Kidney tubule cell (primary cell): ENCODE measurements at regions not wholly inside any gene's neighbourhood (a gene's known extent, or its start where the extent isn't known, plus 50 kb on each side); places are given as distances from the start of the nearest gene placed in this dataset.
"Not testable (repeated sequence)": the region's sequence is repeated elsewhere in the genome, so short reads cannot be mapped to it uniquely, and the experiment has no call there.

Experiments used
- DNase-seq: peaks from one replicate; pipeline ENCODE4 v3.0.0-alpha.2; 2018; ENCODE audit warnings: low spot score

DNA sequence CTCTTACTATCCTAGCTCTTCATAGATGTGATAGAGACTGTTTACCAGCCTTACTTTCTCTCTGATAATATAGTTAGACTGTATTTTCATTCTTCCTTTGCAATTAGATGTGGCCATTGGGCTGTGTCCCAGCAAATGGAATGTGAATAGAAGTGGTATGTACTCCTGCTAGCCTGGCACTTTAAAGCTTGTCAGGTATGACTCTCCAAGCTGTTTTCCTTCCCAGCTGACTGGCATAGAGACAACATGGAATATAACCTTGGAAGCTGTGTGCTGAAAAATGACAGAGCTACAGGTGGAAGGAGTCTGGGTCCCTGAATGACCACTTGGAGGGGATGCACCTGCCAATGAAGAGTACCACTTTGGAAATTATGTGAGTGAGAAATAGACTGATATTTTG, 116.2 kb downstream of the DIRAS2 start:
- peak; percentile 4 for DNase-seq

DNA sequence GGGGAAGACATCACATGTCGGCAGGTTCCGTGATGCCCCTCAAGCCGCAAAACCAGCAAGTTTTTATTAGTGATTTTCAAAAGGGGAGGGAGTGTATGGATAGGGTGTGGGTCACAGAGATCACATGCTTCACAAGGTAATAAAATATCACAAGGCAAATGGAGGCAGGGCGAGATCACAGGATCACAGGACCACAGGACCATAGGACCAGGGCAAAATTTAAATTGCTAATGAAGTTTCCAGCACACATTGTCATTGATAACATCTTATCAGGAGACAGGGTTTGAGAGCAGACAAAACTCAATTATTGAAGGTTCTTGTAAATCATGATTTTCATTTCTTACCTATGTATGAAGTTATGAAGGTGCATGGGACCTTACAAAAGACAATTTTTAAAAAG, 106.5 kb downstream of the DIRAS2 start:
- DNase-seq, result not testable (repeated sequence)

DNA sequence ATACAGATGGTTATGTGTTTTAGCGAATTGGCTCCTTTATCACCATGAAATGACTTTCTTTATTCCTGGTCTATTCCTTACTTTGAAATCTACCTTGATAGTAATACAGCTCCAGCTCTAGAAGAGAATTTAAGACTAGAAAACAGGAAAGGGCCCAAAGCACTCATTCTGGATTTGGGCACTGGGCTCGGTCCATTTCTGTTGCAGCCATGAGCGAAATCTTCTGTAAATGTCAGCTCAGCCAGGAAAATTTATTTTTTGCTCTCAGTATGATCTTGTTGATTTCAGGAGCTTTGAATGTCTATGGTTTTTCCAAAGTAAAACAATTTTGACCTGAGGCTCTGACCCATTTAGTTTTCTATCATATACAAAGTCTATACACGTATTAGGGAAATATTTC, 104.1 kb downstream of the DIRAS2 start:
- no peak for DNase-seq

DNA sequence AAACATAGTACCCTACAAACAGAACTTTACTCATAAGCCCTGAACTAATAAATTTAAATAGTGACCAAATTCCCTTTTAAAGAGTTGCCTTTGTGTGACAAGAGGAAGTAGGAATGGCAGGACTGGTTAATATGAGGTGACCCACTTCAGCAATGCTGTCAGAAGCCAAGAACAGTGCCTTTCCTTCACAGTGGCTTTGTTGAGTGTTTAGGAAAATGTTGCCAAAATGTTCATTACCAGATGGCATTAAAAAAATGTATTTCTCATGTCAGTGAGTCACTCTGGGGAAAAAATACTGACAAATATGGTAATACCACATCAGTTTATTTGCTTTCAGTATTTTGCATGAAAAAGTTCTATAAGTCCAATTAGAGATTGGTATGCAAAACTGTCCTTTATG, 103.3 kb downstream of the DIRAS2 start:
- no peak for DNase-seq

DNA sequence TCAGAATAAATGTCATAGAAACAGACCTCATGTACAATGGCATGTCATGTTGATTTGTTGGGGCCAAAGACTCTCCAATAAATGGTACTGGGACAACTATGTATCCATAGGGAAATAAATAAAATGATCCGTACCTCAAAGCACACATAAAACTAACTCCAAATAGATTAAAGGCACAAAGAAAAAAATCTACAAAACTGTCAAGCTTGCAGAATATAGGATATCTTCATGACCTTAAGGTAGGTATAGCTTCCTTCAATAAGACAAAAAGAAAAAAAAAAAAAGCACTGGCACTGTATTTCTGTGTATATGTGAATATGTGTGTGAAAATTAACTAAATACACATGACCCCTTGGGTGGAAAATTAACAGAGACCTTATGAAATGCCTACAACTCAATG, 101.9 kb downstream of the DIRAS2 start:
- DNase-seq, result no peak

DNA sequence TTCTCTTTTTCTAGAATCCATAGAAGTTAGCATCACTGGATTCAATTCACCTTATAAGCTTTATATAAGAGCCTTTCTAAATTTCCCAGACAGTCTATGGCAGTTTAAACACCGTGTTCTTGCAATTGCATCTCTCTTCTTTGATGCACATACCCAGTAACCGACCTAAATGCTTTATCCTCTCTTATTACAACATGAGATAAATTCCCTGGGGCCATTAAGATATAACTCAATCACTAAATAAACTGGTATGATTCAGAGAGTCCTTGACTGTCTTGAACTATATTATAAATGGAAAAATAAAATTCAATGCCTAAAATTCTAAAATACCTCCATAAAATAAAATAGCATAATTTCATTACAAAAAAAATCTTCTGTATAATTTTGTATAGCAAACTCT, 98.1 kb downstream of the DIRAS2 start:
- DNase-seq, result no peak

DNA sequence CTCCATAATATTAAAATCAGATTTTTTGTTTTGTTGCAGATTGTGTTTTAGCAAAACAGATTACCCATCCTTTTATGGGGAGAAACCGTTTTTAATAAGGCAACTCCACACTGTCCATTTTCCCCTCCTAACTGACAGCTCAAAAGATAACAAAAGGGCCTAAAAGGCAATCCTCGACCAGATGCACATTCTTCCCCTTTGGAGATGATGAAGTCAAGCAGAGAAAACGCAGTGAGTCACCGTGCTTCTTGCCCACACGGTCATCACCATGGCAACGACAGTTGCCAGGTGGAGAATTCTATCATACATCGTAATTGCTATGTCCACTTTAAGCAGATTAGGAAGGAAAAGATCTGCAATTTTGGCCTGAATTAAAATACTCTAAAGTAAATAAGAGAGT, 96.4 kb downstream of the DIRAS2 start:
- DNase-seq, result peak; percentile 98

DNA sequence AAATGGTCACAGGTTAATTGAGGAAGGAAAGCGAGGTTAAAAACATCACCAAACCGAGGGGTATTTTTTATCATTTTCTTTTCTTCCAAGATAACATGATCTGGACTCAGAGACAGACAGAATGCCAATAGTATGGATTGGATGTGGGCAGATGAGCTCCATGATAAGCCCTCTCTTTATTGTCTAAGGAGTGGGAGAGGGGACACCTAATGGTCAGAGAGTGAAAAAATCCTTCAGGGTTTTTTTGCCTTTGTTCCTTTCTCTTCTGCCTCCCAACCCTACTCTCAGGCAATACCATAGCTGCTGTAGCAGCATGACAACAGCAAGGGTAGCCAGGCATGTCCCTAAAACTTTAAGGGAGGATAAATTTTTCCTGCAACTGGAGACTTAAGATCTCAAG, 94.7 kb downstream of the DIRAS2 start:
- peak; percentile 29 for DNase-seq

DNA sequence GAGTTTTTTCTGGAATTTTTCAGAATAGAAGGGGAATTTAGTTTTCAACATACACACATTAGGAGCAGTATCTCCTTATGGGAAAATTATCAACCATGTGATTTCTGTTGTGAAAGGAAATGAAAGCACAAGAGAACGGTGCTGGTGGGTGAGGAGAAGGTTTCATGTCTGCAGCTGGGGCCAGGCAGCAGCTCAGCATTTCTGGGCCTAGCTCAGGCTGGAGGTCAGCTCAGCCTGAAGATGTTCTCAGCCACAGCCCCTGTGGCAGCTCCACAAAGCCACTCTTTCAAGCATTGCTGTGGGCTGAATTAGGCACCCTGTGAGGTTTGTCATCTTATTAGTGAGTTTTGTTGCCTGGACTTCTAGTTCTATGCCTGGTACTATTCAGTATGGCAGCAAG, 90.3 kb downstream of the DIRAS2 start:
- no peak for DNase-seq

DNA sequence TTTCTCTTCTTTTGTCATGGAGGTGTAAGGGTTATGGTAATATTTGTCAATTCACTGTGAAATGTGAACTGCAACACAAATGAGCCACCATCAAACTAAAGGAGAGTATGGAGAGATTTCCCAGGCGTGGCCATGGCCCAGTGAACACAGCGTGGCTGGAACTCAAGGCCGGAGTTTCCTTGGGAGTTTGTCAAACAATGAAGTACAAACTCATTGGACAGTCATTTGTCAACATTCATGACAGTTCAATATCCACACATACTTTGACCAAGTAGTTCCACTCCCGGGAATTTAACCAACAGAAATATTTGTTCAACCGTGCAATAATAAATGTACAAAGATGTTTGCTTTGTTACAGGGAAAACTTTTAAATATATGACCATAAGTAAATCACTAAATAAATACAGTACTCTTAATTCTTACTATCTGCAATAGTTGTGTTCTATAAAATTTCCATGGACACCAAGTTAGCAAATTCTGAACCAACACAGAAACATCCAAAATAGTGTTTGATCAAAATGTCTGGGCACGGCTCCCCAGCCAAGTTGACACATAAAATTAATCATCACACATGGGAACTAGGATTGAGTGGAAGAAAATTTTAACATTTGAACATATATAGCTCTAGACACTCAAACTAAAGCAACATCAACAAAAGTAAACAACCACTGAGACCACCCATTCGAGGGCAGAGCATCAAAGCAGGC, 87.1 kb downstream of the DIRAS2 start:
- peak; percentile 46 for DNase-seq

DNA sequence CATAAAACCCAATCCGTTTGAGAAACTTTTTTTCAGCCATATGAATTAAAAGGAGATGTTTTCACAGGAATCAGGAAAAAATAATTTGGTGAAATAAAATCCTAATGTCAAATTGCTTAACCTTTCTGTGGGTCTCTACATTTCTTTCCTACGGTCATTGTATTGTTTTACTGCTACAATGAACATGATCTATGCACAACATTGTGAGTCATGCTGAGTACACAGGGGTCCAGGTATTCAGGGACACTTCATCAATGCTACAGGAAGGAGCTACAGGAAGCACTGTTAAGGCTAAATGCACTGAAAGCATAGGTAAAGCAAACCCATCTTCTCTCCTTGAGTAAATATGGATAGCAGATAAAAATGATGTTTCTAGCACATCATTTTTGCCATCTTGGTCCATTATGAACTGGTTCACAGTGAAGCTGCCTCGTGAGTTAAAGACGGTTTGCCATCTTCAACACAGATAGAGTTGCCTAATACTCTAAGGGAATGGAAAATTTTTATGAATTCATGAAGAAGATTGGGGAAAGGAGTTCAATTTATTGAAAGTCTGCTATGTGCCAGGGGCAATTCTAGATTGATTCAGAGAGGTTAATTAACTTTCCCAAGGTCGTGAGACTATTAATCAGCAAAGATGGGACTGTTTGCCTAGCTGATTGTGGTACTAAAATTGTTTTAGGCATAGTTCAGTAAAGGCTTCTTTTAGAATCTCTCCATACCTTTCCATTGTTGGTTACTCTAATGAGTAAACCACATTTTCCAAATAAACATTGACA, 85.5 kb downstream of the DIRAS2 start:
- DNase-seq, result peak; percentile 76

DNA sequence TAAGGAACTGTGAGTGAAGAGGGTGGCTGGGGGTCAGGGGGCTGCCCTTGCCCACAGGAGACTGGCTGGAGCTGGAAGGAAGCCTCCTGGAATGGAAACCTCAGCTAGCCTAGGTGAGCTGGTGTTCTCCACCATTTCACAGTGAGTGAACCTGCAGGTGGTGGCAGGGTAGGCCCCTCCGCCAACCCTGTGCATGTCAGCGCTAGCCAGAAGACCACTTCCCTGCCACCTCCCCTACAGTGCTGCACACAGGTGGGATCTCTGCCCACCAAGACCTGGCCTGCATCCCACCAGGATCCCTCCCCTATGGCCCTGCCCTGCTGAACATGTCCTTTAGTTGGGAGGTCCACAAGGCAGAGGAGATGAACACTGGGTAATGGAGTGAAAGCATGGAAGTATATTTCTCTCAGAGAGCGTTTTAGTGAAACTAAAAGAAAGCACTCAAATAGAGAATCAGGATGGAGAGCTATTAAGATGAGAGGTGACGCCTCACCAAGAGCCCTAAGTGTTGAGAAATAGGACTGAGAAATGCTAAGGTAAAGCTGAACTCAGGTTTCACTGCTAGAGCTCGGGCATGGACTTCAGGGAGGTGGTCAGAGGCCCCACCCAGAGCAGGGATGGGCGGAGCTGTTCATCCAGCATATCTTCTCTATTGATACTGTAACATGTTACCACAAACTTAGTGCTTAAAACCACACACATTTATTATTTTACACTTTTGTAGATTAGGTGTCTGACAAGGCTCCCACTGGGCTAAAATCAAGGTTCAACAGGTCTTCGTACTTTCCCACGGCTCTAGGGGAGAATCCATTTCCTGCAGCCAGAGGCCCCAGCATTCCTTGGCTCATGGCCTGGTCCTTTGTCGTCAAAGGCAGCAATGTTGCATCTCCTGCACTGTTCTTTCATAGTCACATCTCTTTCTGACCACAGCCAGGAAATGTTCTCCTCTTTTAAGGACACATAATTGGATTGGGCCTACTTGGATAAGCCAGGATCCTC, 83.2 kb downstream of the DIRAS2 start:
- DNase-seq, result no peak
